IPS-11a (cell line): ENCODE measurements at regions not wholly inside any gene's neighbourhood (a gene's known extent, or its start where the extent isn't known, plus 50 kb on each side); places are given as distances from the start of the nearest gene placed in this dataset.
"Not testable (repeated sequence)": the region's sequence is repeated elsewhere in the genome, so short reads cannot be mapped to it uniquely, and the experiment has no call there.

Experiments used
- H3K4me3 ChIP-seq: one replicate; pipeline ENCODE4 v1.5.1; 2013; ENCODE audit warnings: low read depth, low read length, control low read depth

- no peak overlapping the region for H3K4me3 ChIP-seq
Measured at GRCh38 chr6:105745464-105746129, 340.5 kb upstream of the PRDM1 start.

- H3K4me3 ChIP-seq, result no peak overlapping the region
Measured at GRCh38 chr6:105744815-105745214, 341.3 kb upstream of the PRDM1 start.

GRCh38 chr6:105740946-105741645, 338.2 kb upstream of the PREP start:
- no peak overlapping the region for H3K4me3 ChIP-seq

GRCh38 chr6:105739764-105740163, 336.9 kb upstream of the PREP start:
- H3K4me3 ChIP-seq, result no peak overlapping the region

GRCh38 chr6:105733556-105734162, 330.8 kb upstream of the PREP start:
- H3K4me3 ChIP-seq, result no peak overlapping the region

GRCh38 chr6:105728995-105729394, 326.1 kb upstream of the PREP start:
- no peak overlapping the region for H3K4me3 ChIP-seq

GRCh38 chr6:105726902-105727655, 324.2 kb upstream of the PREP start:
- no peak overlapping the region for H3K4me3 ChIP-seq

- no peak overlapping the region for H3K4me3 ChIP-seq
Measured at GRCh38 chr6:105714846-105715245, 312.0 kb upstream of the PREP start.

GRCh38 chr6:105713474-105714118, 310.7 kb upstream of the PREP start:
- no peak overlapping the region for H3K4me3 ChIP-seq

GRCh38 chr6:105711216-105711615, 308.3 kb upstream of the PREP start:
- H3K4me3 ChIP-seq, result no peak overlapping the region

GRCh38 chr6:105705608-105706007, 302.7 kb upstream of the PREP start:
- H3K4me3 ChIP-seq, result no peak overlapping the region

GRCh38 chr6:105695461-105695860, 292.6 kb upstream of the PREP start:
- no peak overlapping the region for H3K4me3 ChIP-seq

GRCh38 chr6:105692613-105693215, 289.8 kb upstream of the PREP start:
- H3K4me3 ChIP-seq, result no peak overlapping the region

GRCh38 chr6:105691971-105692370, 289.1 kb upstream of the PREP start:
- no peak overlapping the region for H3K4me3 ChIP-seq

GRCh38 chr6:105691081-105691480, 288.2 kb upstream of the PREP start:
- H3K4me3 ChIP-seq, result no peak overlapping the region

GRCh38 chr6:105688573-105688972, 285.7 kb upstream of the PREP start:
- no peak overlapping the region for H3K4me3 ChIP-seq

GRCh38 chr6:105686793-105687192, 283.9 kb upstream of the PREP start:
- H3K4me3 ChIP-seq, result not testable (repeated sequence)

GRCh38 chr6:105681061-105681460, 278.2 kb upstream of the PREP start:
- H3K4me3 ChIP-seq, result no peak overlapping the region

GRCh38 chr6:105680131-105680530, 277.2 kb upstream of the PREP start:
- no peak overlapping the region for H3K4me3 ChIP-seq

GRCh38 chr6:105678516-105678915, 275.6 kb upstream of the PREP start:
- no peak overlapping the region for H3K4me3 ChIP-seq
